Effector memory CD8-positive, alpha-beta T cell (primary cell): ENCODE measurements at regions not wholly inside any gene's neighbourhood (a gene's known extent, or its start where the extent isn't known, plus 50 kb on each side); places are given as distances from the start of the nearest gene placed in this dataset.

Experiments
- ATAC-seq: fragments of 150-1000 bp; cut with Tn5 transposase; replicated peaks from 2 replicates; pipeline ENCODE4 v1.10.0; 2021; ENCODE audit warnings: mild to moderate bottlenecking, moderate library complexity
- DNase-seq, 3 experiments: peaks; one replicate each; pipeline ENCODE4 v3.0.0; 2021
- H3K27ac Mint-ChIP-seq, 2 donors: one replicate each; pipeline ENCODE4 v1.8.0; 2022; ENCODE audit warnings: mild to moderate bottlenecking in 2 of 2, mixed read lengths in 2 of 2, moderate library complexity in 2 of 2
- H3K27me3 Mint-ChIP-seq, 2 donors: one replicate each; pipeline ENCODE4 v1.8.0; 2022; ENCODE audit warnings: mixed read lengths in 2 of 2
- H3K36me3 Mint-ChIP-seq: one replicate; pipeline ENCODE4 v1.8.0; 2022; ENCODE audit warnings: mild to moderate bottlenecking, moderate library complexity, mixed read lengths; ENCODE audit not compliant: insufficient read depth
- H3K4me1 Mint-ChIP-seq, 2 donors: one replicate each; pipeline ENCODE4 v1.8.0; 2022; ENCODE audit warnings: low read depth in 2 of 2, mixed read lengths in 2 of 2
- H3K4me3 Mint-ChIP-seq, 2 donors: one replicate each; pipeline ENCODE4 v1.8.0; 2022; ENCODE audit warnings: mild to moderate bottlenecking in 2 of 2, mixed read lengths in 2 of 2, moderate library complexity in 2 of 2
- H3K9me3 Mint-ChIP-seq, 2 donors: one replicate each; pipeline ENCODE4 v1.8.0; 2022; ENCODE audit warnings: mixed read lengths in 2 of 2

DNA sequence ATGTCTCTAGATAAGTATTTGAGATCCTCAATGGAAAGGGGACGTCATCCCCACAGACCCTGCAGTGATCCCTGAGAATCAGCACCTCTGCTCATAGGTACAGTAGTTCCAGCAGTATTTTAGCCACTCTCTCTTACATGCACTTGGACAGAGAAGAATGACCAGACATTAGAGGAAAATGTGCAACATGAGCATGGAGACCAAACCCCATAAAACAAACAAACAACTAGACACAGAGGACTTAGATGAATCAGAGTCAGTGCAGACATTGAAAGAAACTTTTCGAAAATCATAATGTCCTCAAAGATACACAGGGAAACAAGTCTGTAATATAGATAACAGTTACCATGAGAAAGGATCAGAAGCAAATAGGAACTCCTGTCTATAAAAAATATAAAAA, 108.2 kb downstream of the LYPLAL1 start:
- H3K4me3 Mint-ChIP-seq, result no peak overlapping the region
- H3K9me3 Mint-ChIP-seq, result peaks cover 0 to 4% of the 10 kb centered on the region in 2 donors
- H3K4me1 Mint-ChIP-seq, result no peaks in the 10 kb centered on the region
- ATAC-seq (no peak), DNase-seq (no peak)
- no peaks in the 10 kb centered on the region for H3K27me3 Mint-ChIP-seq
- no peaks in the 10 kb centered on the region for H3K36me3 Mint-ChIP-seq
- no peak overlapping the region for H3K27ac Mint-ChIP-seq

DNA sequence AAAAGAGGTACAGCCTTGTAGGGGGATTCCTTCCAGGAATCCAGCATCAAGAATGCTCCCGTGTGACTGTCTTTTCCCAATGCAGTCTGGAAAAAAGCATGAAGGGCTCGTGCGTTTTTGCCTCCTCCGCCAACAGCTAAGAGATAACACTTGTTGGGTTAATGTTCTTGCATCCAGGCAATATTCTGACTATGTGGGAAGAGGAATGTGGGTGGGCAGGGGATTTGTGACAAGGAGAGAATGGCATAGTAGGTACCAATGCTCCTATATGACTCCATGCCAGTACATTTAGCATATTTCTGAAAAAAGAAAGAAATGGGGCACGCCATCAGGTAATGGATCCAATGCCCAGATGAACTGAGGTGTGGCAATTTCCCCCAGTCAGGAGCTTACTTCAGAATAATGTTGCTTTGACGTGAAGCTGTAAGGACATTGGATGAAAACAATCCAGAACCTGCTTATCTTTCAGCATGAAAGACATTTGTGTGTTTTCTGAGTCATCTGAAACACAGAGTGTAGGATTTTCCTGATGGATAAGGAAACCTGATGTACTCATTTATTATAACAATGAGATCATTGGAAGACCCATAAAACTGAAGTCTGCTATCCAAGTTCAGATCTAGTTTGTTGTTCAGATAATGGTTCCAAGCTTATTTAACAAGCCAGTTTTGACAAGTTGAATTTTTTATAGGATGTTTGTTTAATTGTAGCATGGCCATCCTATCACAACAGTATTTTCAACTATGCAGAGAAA, 105.5 kb downstream of the LYPLAL1 start:
- no peak overlapping the region for H3K4me3 Mint-ChIP-seq
- ATAC-seq, result no peak
- no peaks in the 10 kb centered on the region for H3K36me3 Mint-ChIP-seq
- no peak overlapping the region for H3K27ac Mint-ChIP-seq
- no peaks in the 10 kb centered on the region for H3K27me3 Mint-ChIP-seq
- DNase-seq, result no peak
- H3K9me3 Mint-ChIP-seq, result no peaks in the 10 kb centered on the region
- no peaks in the 10 kb centered on the region for H3K4me1 Mint-ChIP-seq

DNA sequence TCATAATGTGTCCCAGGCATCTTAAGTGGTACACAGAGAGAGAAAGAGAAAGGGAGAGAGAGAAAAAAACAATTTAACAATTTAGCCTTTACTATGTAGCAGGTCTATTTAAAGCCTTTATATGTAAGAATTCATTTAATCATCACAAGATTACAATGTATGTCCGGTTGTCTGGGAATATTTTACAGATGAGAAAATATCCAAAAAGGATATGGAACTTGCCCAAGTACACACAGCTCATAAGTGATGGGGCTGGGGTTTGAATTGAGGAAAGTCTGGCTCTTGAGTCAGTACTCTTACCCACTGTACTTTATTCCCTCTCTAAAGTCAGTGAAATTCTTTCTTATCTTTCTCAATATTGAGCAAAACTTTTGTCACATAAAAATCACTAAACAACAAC, 104.6 kb downstream of the LYPLAL1 start:
- H3K4me3 Mint-ChIP-seq, result no peak overlapping the region
- no peaks in the 10 kb centered on the region for H3K36me3 Mint-ChIP-seq
- no peaks in the 10 kb centered on the region for H3K27me3 Mint-ChIP-seq
- H3K9me3 Mint-ChIP-seq, result no peaks in the 10 kb centered on the region
- no peak overlapping the region for H3K27ac Mint-ChIP-seq
- H3K4me1 Mint-ChIP-seq, result no peaks in the 10 kb centered on the region
- DNase-seq (no peak), ATAC-seq (no peak)

DNA sequence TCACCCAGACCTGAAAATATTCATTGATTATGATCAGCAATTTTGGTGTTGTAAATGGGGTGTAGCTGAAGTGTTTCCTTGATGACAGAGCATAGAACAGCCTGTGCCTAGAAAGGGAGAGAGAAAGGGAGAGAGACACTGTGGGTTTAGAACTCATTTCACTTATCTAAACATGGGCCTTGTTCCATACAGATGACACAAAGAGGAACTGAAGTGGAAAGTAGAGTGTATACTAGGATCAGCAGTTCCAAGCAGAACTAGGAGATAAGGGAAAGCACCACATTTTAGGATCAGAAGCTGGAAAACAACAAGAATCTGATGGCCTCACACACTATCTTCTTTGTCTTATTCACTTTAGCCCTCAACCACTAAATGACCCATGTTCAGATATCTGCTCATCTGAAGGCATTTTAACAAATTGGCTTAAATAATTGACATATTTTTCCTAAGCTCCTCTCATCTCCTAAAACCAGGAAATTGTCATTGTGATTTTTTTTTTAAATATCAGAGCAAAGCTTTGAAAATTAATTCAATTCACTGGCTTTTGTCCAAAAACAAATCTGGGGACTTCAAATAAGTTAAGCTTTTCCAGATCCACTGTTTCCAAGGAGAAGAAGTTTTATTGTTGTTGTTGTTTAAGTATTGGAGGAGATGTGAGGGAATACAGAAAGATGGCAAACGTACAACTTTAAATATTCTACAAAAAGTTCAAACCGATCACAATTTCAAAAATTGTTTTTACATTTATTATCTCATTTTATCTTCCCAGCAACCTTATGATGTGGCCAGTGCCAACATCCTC, 103.8 kb downstream of the LYPLAL1 start:
- no peaks in the 10 kb centered on the region for H3K4me1 Mint-ChIP-seq
- H3K4me3 Mint-ChIP-seq, result no peak overlapping the region
- H3K27me3 Mint-ChIP-seq, result no peaks in the 10 kb centered on the region
- no peaks in the 10 kb centered on the region for H3K9me3 Mint-ChIP-seq
- H3K27ac Mint-ChIP-seq, result no peak overlapping the region
- DNase-seq, result no peak
- H3K36me3 Mint-ChIP-seq, result no peaks in the 10 kb centered on the region
- ATAC-seq, result no peak

DNA sequence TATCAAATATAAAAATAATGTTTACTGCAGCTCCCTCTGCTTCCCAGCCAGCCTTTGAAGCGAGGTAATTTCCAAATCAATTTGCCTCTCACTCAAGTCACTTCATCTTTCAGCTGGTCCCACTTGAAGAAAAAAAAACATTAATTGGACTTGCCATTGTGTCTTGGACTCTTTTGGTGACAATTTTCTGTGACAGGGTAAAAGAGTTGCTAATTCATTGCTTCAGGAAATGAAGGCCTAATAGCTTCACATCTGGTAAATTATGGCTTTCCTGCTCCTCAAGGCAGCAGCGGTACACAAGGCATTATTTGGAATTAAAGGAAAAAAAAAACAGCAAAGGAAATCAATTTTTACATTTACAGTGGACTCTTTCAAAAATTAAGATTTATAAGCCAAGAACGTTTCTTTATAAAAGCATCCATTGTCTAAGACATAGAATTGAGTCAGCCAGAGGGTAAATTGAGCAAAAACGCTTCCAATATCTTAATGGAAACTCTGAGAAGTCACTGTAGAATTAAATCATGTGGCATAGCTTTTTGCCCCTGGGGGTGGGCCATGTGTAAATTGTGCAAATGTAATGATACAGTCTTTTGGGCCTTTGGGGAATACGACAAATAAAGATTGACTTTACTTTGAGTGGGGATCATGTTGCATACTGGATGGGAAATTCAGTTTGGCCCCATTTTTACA, 102.5 kb downstream of the LYPLAL1 start:
- Mint-ChIP-seq H3K9me3 (no peaks in the 10 kb centered on the region), H3K27ac (no peak overlapping the region), H3K4me1 (no peaks in the 10 kb centered on the region), H3K4me3 (no peak overlapping the region), H3K36me3 (no peaks in the 10 kb centered on the region), H3K27me3 (no peaks in the 10 kb centered on the region)
- ATAC-seq (no peak), DNase-seq (no peak)

DNA sequence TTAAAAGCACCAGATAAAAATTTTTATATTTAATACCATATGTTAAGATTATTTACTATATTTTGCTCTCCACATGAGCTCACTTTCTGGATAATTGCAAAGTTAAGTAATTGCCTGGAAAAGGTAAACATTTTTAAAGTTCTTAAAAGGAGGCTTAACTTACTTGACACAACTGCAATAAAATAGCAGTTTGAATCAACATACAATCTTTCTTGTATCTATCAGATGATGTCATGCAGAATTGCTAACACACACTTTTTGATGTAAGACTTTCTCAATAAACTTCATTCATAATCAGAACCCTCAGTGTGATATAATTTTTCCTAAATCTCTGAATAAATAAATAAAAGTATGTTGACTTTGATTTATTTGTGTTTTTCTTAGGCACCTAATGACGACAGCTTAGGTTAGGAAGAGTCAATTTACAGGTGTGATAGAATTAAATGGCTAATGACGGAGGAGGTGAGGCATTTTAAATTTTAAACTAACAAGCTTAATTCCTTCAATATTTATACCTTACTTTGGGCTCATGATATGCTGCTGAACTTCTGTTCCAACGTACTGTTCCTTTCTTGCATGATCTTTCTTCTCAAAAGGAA, 99.5 kb downstream of the LYPLAL1 start:
- no peak for DNase-seq
- no peaks in the 10 kb centered on the region for H3K4me1 Mint-ChIP-seq
- H3K4me3 Mint-ChIP-seq, result no peak overlapping the region
- no peak for ATAC-seq
- no peaks in the 10 kb centered on the region for H3K9me3 Mint-ChIP-seq
- no peaks in the 10 kb centered on the region for H3K27me3 Mint-ChIP-seq
- H3K27ac Mint-ChIP-seq, result no peak overlapping the region
- H3K36me3 Mint-ChIP-seq, result no peaks in the 10 kb centered on the region

DNA sequence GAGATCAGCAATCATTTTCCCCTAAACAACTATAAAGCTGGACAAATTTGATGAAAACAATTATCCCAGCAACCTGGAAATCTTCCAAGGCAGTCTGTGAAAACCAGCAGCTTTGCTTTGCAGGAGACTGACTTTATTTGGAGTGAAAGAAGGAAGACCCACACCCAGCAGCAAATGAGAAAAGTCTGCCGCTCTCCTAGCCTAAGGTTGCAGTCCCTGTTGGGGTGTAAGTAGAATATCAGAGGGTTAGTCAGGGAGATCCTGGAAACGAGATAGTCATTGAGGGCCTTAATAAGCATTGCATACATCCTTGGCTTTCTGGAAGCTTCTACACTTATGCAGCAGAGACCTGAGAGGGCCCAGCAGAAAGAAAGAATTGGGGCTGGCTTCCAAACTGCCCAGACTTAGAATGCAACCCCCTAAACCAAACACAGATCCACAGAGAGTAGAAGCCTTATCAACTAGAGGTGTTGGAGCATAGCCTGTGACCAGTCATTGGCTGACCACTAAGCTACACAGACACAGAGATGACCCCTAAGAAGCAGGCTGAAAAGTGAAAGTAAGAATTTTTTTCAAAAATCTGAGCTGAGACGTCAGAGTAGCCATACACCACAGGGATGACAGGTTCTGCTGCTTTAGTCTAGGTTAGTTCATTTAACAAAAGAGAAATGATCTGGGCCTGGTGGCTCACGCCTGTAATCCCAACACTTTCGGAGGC, 98.3 kb downstream of the LYPLAL1 start:
- DNase-seq, result no peak
- no peaks in the 10 kb centered on the region for H3K4me1 Mint-ChIP-seq
- H3K27me3 Mint-ChIP-seq, result no peaks in the 10 kb centered on the region
- H3K36me3 Mint-ChIP-seq, result no peaks in the 10 kb centered on the region
- no peak overlapping the region for H3K4me3 Mint-ChIP-seq
- no peaks in the 10 kb centered on the region for H3K9me3 Mint-ChIP-seq
- ATAC-seq, result no peak
- no peak overlapping the region for H3K27ac Mint-ChIP-seq

DNA sequence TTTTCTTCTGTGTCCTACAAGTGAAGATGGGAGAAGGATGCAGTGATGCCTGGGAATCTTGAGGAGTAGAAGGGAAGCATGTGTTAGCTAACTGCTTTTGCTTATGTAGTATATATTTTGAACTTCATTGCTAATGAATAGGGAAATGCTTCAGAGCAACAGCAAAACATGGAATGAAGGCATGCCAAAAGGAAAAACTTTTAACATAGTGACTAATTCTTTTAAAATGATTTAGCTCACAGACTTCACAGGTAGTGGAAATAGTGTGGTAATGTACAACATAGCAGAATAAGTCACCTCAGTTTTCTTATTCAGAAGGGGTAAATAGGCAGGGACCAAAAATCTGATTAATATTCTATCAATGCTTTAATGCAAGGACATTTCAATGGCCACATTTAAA, 95.5 kb downstream of the LYPLAL1 start:
- Mint-ChIP-seq H3K27ac (no peak overlapping the region), H3K4me3 (no peak overlapping the region), H3K36me3 (no peaks in the 10 kb centered on the region), H3K9me3 (no peaks in the 10 kb centered on the region), H3K4me1 (no peaks in the 10 kb centered on the region), H3K27me3 (no peaks in the 10 kb centered on the region)
- DNase-seq (no peak), ATAC-seq (no peak)

DNA sequence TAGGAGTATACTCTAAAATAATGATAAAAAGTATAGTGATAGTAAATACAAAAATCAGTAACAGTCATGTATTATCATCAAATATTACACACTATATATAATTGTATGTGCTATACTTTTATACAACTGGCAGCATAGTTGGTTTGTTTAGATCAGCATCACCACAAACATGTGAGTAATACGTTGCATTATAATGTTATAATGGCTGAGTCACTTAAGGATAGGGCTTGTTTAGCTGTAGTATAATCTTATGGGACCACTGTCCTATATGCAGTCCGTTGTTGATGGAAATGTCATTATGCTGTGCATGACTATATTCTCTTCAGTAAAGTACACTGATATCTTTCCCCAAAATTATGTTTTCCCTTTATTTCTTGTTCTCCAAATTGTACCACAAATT, 92.8 kb downstream of the LYPLAL1 start:
- no peak for ATAC-seq
- no peaks in the 10 kb centered on the region for H3K36me3 Mint-ChIP-seq
- no peak overlapping the region for H3K27ac Mint-ChIP-seq
- H3K9me3 Mint-ChIP-seq, result peaks cover 7 to 10% of the 10 kb centered on the region in 2 donors
- no peak for DNase-seq
- H3K27me3 Mint-ChIP-seq, result no peaks in the 10 kb centered on the region
- H3K4me1 Mint-ChIP-seq, result no peaks in the 10 kb centered on the region
- no peak overlapping the region for H3K4me3 Mint-ChIP-seq

DNA sequence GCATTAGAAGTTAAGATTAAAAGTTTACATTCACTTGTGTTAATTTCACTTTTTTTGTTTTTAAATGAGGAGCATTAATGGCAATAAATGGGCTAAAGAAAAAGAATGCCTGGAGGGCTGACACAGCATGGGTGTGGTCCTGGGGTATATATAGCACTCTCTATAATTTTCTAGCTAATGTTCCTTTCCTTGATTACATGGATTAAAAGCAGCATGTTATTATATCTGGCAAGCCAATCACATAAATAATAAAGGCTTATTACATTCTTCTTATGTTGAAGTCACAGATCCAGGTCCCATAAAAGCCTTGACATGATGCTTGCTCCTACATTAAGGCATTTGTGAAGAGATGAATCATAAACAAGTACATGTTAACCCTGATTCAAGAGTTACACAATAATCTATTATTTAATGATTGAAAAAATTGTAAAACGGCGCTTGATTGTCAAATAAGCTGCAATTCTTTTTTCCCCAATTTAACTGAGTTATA, 91.4 kb downstream of the LYPLAL1 start:
- no peak overlapping the region for H3K4me3 Mint-ChIP-seq
- peaks cover 7 to 10% of the 10 kb centered on the region in 2 donors for H3K9me3 Mint-ChIP-seq
- no peak for ATAC-seq
- no peaks in the 10 kb centered on the region for H3K36me3 Mint-ChIP-seq
- no peaks in the 10 kb centered on the region for H3K27me3 Mint-ChIP-seq
- H3K27ac Mint-ChIP-seq, result no peak overlapping the region
- no peaks in the 10 kb centered on the region for H3K4me1 Mint-ChIP-seq
- no peak for DNase-seq

DNA sequence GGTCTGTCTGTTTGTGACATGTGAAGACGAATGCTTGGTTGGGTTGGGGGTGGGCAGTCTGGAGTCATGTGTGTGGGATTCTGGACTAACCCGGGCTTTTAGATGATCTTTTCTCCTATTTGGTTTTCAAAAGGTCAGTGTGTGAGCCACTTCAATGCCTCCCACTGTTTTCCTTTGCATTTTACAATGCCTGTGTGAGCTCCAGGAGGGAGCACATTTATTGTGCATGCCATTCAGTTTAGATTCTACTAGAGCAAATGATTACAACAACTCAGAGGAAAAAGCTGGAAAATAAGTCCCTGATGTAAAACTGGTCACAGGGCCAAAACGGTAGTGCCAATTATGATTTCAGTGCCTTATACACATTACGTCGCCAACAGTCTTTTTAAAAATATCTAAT, 90.9 kb downstream of the LYPLAL1 start:
- H3K27me3 Mint-ChIP-seq, result no peaks in the 10 kb centered on the region

More for the DNA sequence above, 90.9 kb downstream of the LYPLAL1 start:
- ATAC-seq (no peak), DNase-seq (no peak)
- H3K4me1 Mint-ChIP-seq, result no peaks in the 10 kb centered on the region
- peaks cover 7 to 10% of the 10 kb centered on the region in 2 donors for H3K9me3 Mint-ChIP-seq
- H3K36me3 Mint-ChIP-seq, result no peaks in the 10 kb centered on the region
- no peak overlapping the region for H3K27ac Mint-ChIP-seq
- no peak overlapping the region for H3K4me3 Mint-ChIP-seq
